ENCODE measurements at regions not wholly inside any gene's neighbourhood (a gene's known extent, or its start where the extent isn't known, plus 50 kb on each side); places are given as distances from the start of the nearest gene placed in this dataset.
"Not testable (repeated sequence)": the region's sequence is repeated elsewhere in the genome, so short reads cannot be mapped to it uniquely, and the experiment has no call there.

GRCh38 chr14:42517806-42518500 lies 911.3 kb downstream of the LRFN5 start:
- Histone ChIP-seq H3K4me1 (ENCODE audit: control insufficient read depth, insufficient read depth, low read length) (no peaks in the 10 kb centered on the region), H3K27ac (ENCODE audit: low read length) (no peak overlapping the region), H3K9me3 (replicated peaks; ENCODE audit: control insufficient read depth, low read depth, low read length) (no peaks in the 10 kb centered on the region), H3K36me3 (ENCODE audit: control insufficient read depth, insufficient read depth, low read length) (no peaks in the 10 kb centered on the region), H3K4me3 (ENCODE audit: low read length) (no peak overlapping the region), H3K27me3 (ENCODE audit: control insufficient read depth, insufficient read depth, low read length) (no peaks in the 10 kb centered on the region)
- DNase-seq, result no peak
- 90% methylated on average over 1 of the region's 2 CpGs for WGBS (ENCODE audit: insufficient coverage)

- Histone ChIP-seq H3K27ac (ENCODE audit: low read length) (no peak overlapping the region), H3K9me3 (replicated peaks; ENCODE audit: control insufficient read depth, low read depth, low read length) (no peaks in the 10 kb centered on the region), H3K36me3 (ENCODE audit: control insufficient read depth, insufficient read depth, low read length) (no peaks in the 10 kb centered on the region), H3K27me3 (ENCODE audit: control insufficient read depth, insufficient read depth, low read length) (no peaks in the 10 kb centered on the region), H3K4me1 (ENCODE audit: control insufficient read depth, insufficient read depth, low read length) (no peaks in the 10 kb centered on the region), H3K4me3 (ENCODE audit: low read length) (no peak overlapping the region)
- DNase-seq, result no peak
- WGBS (ENCODE audit: insufficient coverage), result no CpG with 5 or more reads among the region's 1 CpG
Measured at GRCh38 chr14:42513837-42514236, 907.2 kb downstream of the LRFN5 start.

- Histone ChIP-seq H3K9me3 (replicated peaks; ENCODE audit: control insufficient read depth, low read depth, low read length) (no peaks in the 10 kb centered on the region), H3K27me3 (ENCODE audit: control insufficient read depth, insufficient read depth, low read length) (no peaks in the 10 kb centered on the region), H3K4me1 (ENCODE audit: control insufficient read depth, insufficient read depth, low read length) (no peaks in the 10 kb centered on the region), H3K36me3 (ENCODE audit: control insufficient read depth, insufficient read depth, low read length) (no peaks in the 10 kb centered on the region), H3K27ac (ENCODE audit: low read length) (no peak overlapping the region), H3K4me3 (ENCODE audit: low read length) (no peak overlapping the region)
- DNase-seq, result no peak
- 82% methylated on average over 1 of the region's 1 CpG for WGBS (ENCODE audit: insufficient coverage)
Measured at GRCh38 chr14:42510071-42510470, 903.4 kb downstream of the LRFN5 start.

GRCh38 chr14:42508209-42508946 lies 901.7 kb downstream of the LRFN5 start:
- Histone ChIP-seq H3K9me3 (replicated peaks; ENCODE audit: control insufficient read depth, low read depth, low read length) (no peaks in the 10 kb centered on the region), H3K27ac (ENCODE audit: low read length) (no peak overlapping the region), H3K36me3 (ENCODE audit: control insufficient read depth, insufficient read depth, low read length) (no peaks in the 10 kb centered on the region), H3K4me1 (ENCODE audit: control insufficient read depth, insufficient read depth, low read length) (no peaks in the 10 kb centered on the region), H3K4me3 (ENCODE audit: low read length) (no peak overlapping the region), H3K27me3 (ENCODE audit: control insufficient read depth, insufficient read depth, low read length) (no peaks in the 10 kb centered on the region)
- no peak for DNase-seq
- whole genome bisulfite sequencing (ENCODE audit: insufficient coverage), result 80% methylated on average over 1 of the region's 3 CpGs

- DNase-seq, result no peak
- WGBS (ENCODE audit: insufficient coverage), result no CpG with 5 or more reads among the region's 1 CpG
- no peaks in the 10 kb centered on the region for H3K27me3 ChIP-seq (ENCODE audit: control insufficient read depth, insufficient read depth, low read length)
- H3K27ac ChIP-seq (ENCODE audit: low read length), result no peak overlapping the region
- no peaks in the 10 kb centered on the region for H3K9me3 ChIP-seq (replicated peaks; ENCODE audit: control insufficient read depth, low read depth, low read length)
- no peak overlapping the region for H3K4me3 ChIP-seq (ENCODE audit: low read length)
- no peaks in the 10 kb centered on the region for H3K4me1 ChIP-seq (ENCODE audit: control insufficient read depth, insufficient read depth, low read length)
- no peaks in the 10 kb centered on the region for H3K36me3 ChIP-seq (ENCODE audit: control insufficient read depth, insufficient read depth, low read length)
Measured at GRCh38 chr14:42504433-42504832, 897.8 kb downstream of the LRFN5 start.

GRCh38 chr14:42499137-42499536 lies 892.5 kb downstream of the LRFN5 start:
- no peak overlapping the region for H3K4me3 ChIP-seq (ENCODE audit: low read length)
- H3K4me1 ChIP-seq (ENCODE audit: control insufficient read depth, insufficient read depth, low read length), result no peaks in the 10 kb centered on the region
- no peak overlapping the region for H3K27ac ChIP-seq (ENCODE audit: low read length)
- no peaks in the 10 kb centered on the region for H3K27me3 ChIP-seq (ENCODE audit: control insufficient read depth, insufficient read depth, low read length)
- no peaks in the 10 kb centered on the region for H3K9me3 ChIP-seq (replicated peaks; ENCODE audit: control insufficient read depth, low read depth, low read length)
- no peak for DNase-seq
- H3K36me3 ChIP-seq (ENCODE audit: control insufficient read depth, insufficient read depth, low read length), result no peaks in the 10 kb centered on the region

- Histone ChIP-seq H3K27me3 (ENCODE audit: control insufficient read depth, insufficient read depth, low read length) (no peaks in the 10 kb centered on the region), H3K27ac (ENCODE audit: low read length) (no peak overlapping the region), H3K4me3 (ENCODE audit: low read length) (no peak overlapping the region), H3K9me3 (replicated peaks; ENCODE audit: control insufficient read depth, low read depth, low read length) (no peaks in the 10 kb centered on the region), H3K4me1 (ENCODE audit: control insufficient read depth, insufficient read depth, low read length) (no peaks in the 10 kb centered on the region), H3K36me3 (ENCODE audit: control insufficient read depth, insufficient read depth, low read length) (no peaks in the 10 kb centered on the region)
- no CpG with 5 or more reads among the region's 1 CpG for WGBS (ENCODE audit: insufficient coverage)
- DNase-seq, result no peak
Measured at GRCh38 chr14:42490536-42490935, 883.9 kb downstream of the LRFN5 start.

GRCh38 chr14:42488965-42489364 lies 882.3 kb downstream of the LRFN5 start:
- H3K9me3 ChIP-seq (replicated peaks; ENCODE audit: control insufficient read depth, low read depth, low read length), result no peaks in the 10 kb centered on the region
- peak; percentile 0 for DNase-seq
- H3K27ac ChIP-seq (ENCODE audit: low read length), result no peak overlapping the region
- no peaks in the 10 kb centered on the region for H3K36me3 ChIP-seq (ENCODE audit: control insufficient read depth, insufficient read depth, low read length)
- WGBS (ENCODE audit: insufficient coverage), result no CpG with 5 or more reads among the region's 1 CpG
- H3K27me3 ChIP-seq (ENCODE audit: control insufficient read depth, insufficient read depth, low read length), result no peaks in the 10 kb centered on the region
- no peaks in the 10 kb centered on the region for H3K4me1 ChIP-seq (ENCODE audit: control insufficient read depth, insufficient read depth, low read length)
- H3K4me3 ChIP-seq (ENCODE audit: low read length), result no peak overlapping the region

- WGBS (ENCODE audit: insufficient coverage), result 97% methylated on average over 35 of the region's 41 CpGs
- not testable (repeated sequence) for H3K27me3 ChIP-seq (ENCODE audit: control insufficient read depth, insufficient read depth, low read length); H3K4me3 ChIP-seq (ENCODE audit: low read length); H3K9me3 ChIP-seq (replicated peaks; ENCODE audit: control insufficient read depth, low read depth, low read length); DNase-seq; H3K27ac ChIP-seq (ENCODE audit: low read length); H3K36me3 ChIP-seq (ENCODE audit: control insufficient read depth, insufficient read depth, low read length); H3K4me1 ChIP-seq (ENCODE audit: control insufficient read depth, insufficient read depth, low read length)
Measured at GRCh38 chr14:42482345-42482971, 875.8 kb downstream of the LRFN5 start.

- not testable (repeated sequence) for H3K4me1 ChIP-seq (ENCODE audit: control insufficient read depth, insufficient read depth, low read length); H3K9me3 ChIP-seq (replicated peaks; ENCODE audit: control insufficient read depth, low read depth, low read length); H3K27me3 ChIP-seq (ENCODE audit: control insufficient read depth, insufficient read depth, low read length); H3K4me3 ChIP-seq (ENCODE audit: low read length); DNase-seq; H3K36me3 ChIP-seq (ENCODE audit: control insufficient read depth, insufficient read depth, low read length); H3K27ac ChIP-seq (ENCODE audit: low read length)
- 94% methylated on average over 2 of the region's 8 CpGs for WGBS (ENCODE audit: insufficient coverage)
Measured at GRCh38 chr14:42481714-42482113, 875.0 kb downstream of the LRFN5 start.
